ENCODE measurements at regions not wholly inside any gene's neighbourhood (a gene's known extent, or its start where the extent isn't known, plus 50 kb on each side); places are given as distances from the start of the nearest gene placed in this dataset.

- no peaks in the 10 kb centered on the region for H3K4me1 Mint-ChIP-seq (ENCODE audit: low read depth, unreplicated experiment)
- intact Hi-C loops (cut with micrococcal nuclease; ENCODE audit: unreplicated experiment) = no loop called here
- H3K27ac Mint-ChIP-seq (ENCODE audit: unreplicated experiment) = no peak overlapping the region
- no peaks in the 10 kb centered on the region for H3K36me3 Mint-ChIP-seq (ENCODE audit: insufficient read depth, unreplicated experiment)
- TF ChIP-seq CTCF (IDR thresholded peaks at IDR 0.05; ENCODE audit: unreplicated experiment) = no peak
- H3K27me3 Mint-ChIP-seq (ENCODE audit: unreplicated experiment) = no peaks in the 10 kb centered on the region
- no peak overlapping the region for H3K4me3 Mint-ChIP-seq (ENCODE audit: low read depth, unreplicated experiment)
- no peak for DNase-seq
- CTCF ChIA-PET = no interaction called here
- no peaks in the 10 kb centered on the region for H3K9me3 Mint-ChIP-seq (ENCODE audit: low read depth, unreplicated experiment)
- no TSS peak for BruUV-seq (replicated peaks)
These were observed 810.1 kb upstream of the MGAT4C start for GRCh38 chr12:87066326-87066725.

GRCh38 chr12:87059231-87059630, 803.0 kb upstream of the MGAT4C start:
- H3K27me3 Mint-ChIP-seq (ENCODE audit: unreplicated experiment) = no peaks in the 10 kb centered on the region

GRCh38 chr12:87054226-87054625, 798.0 kb upstream of the MGAT4C start:
- BruUV-seq (replicated peaks) = no TSS peak
- Mint-ChIP-seq H3K9me3 (ENCODE audit: low read depth, unreplicated experiment) (no peaks in the 10 kb centered on the region), H3K4me1 (ENCODE audit: low read depth, unreplicated experiment) (no peaks in the 10 kb centered on the region), H3K36me3 (ENCODE audit: insufficient read depth, unreplicated experiment) (no peaks in the 10 kb centered on the region), H3K27me3 (ENCODE audit: unreplicated experiment) (no peaks in the 10 kb centered on the region), H3K27ac (ENCODE audit: unreplicated experiment) (no peak overlapping the region), H3K4me3 (ENCODE audit: low read depth, unreplicated experiment) (no peak overlapping the region)
- TF ChIP-seq CTCF (IDR thresholded peaks at IDR 0.05; ENCODE audit: unreplicated experiment) = no peak
- intact Hi-C loops (cut with micrococcal nuclease; ENCODE audit: unreplicated experiment) = no loop called here
- no peak for DNase-seq
- CTCF ChIA-PET = no interaction called here

More at GRCh38 chr12:87059231-87059630, 803.0 kb upstream of the MGAT4C start:
- H3K4me3 Mint-ChIP-seq (ENCODE audit: low read depth, unreplicated experiment) = no peak overlapping the region
- no peak overlapping the region for H3K27ac Mint-ChIP-seq (ENCODE audit: unreplicated experiment)
- no peak for DNase-seq
- H3K4me1 Mint-ChIP-seq (ENCODE audit: low read depth, unreplicated experiment) = no peaks in the 10 kb centered on the region
- intact Hi-C loops (cut with micrococcal nuclease; ENCODE audit: unreplicated experiment) = no loop called here
- no TSS peak for BruUV-seq (replicated peaks)
- CTCF ChIA-PET = no interaction called here
- no peak for TF ChIP-seq CTCF (IDR thresholded peaks at IDR 0.05; ENCODE audit: unreplicated experiment)
- H3K36me3 Mint-ChIP-seq (ENCODE audit: insufficient read depth, unreplicated experiment) = no peaks in the 10 kb centered on the region
- H3K9me3 Mint-ChIP-seq (ENCODE audit: low read depth, unreplicated experiment) = no peaks in the 10 kb centered on the region

- CTCF ChIA-PET = no interaction called here
- TF ChIP-seq CTCF (IDR thresholded peaks at IDR 0.05; ENCODE audit: unreplicated experiment) = no peak
These were observed 795.4 kb upstream of the MGAT4C start for GRCh38 chr12:87051621-87052020.

GRCh38 chr12:87047691-87048090, 791.5 kb upstream of the MGAT4C start:
- no peak for TF ChIP-seq CTCF (IDR thresholded peaks at IDR 0.05; ENCODE audit: unreplicated experiment)
- no peaks in the 10 kb centered on the region for H3K27me3 Mint-ChIP-seq (ENCODE audit: unreplicated experiment)
- no peaks in the 10 kb centered on the region for H3K4me1 Mint-ChIP-seq (ENCODE audit: low read depth, unreplicated experiment)
- no peak for DNase-seq
- H3K9me3 Mint-ChIP-seq (ENCODE audit: low read depth, unreplicated experiment) = peaks cover 2% of the 10 kb centered on the region
- intact Hi-C loops (cut with micrococcal nuclease; ENCODE audit: unreplicated experiment) = no loop called here
- CTCF ChIA-PET = no interaction called here
- H3K4me3 Mint-ChIP-seq (ENCODE audit: low read depth, unreplicated experiment) = no peak overlapping the region
- no TSS peak for BruUV-seq (replicated peaks)
- no peak overlapping the region for H3K27ac Mint-ChIP-seq (ENCODE audit: unreplicated experiment)
- H3K36me3 Mint-ChIP-seq (ENCODE audit: insufficient read depth, unreplicated experiment) = no peaks in the 10 kb centered on the region

More at GRCh38 chr12:87051621-87052020, 795.4 kb upstream of the MGAT4C start:
- Mint-ChIP-seq H3K4me3 (ENCODE audit: low read depth, unreplicated experiment) (no peak overlapping the region), H3K36me3 (ENCODE audit: insufficient read depth, unreplicated experiment) (no peaks in the 10 kb centered on the region), H3K9me3 (ENCODE audit: low read depth, unreplicated experiment) (no peaks in the 10 kb centered on the region), H3K27me3 (ENCODE audit: unreplicated experiment) (no peaks in the 10 kb centered on the region), H3K4me1 (ENCODE audit: low read depth, unreplicated experiment) (no peaks in the 10 kb centered on the region), H3K27ac (ENCODE audit: unreplicated experiment) (no peak overlapping the region)
- intact Hi-C loops (cut with micrococcal nuclease; ENCODE audit: unreplicated experiment) = no loop called here
- BruUV-seq (replicated peaks) = no TSS peak
- DNase-seq = no peak
